Esophagus squamous epithelium (tissue), 5 donors: ENCODE measurements at regions not wholly inside any gene's neighbourhood (a gene's known extent, or its start where the extent isn't known, plus 50 kb on each side); places are given as distances from the start of the nearest gene placed in this dataset.
"Not testable (repeated sequence)": the region's sequence is repeated elsewhere in the genome, so short reads cannot be mapped to it uniquely, and the experiment has no call there.

Experiments
- DNase-seq: peaks from one replicate; lab custom pipeline; 2025; lab: John Stamatoyannopoulos, UW
- H3K27ac ChIP-seq, 4 donors: fragments of 200-600 bp; sonication (generic); one replicate each; pipeline ENCODE4 v1.5.1; 2016 to 2019; ENCODE audit warnings: mild to moderate bottlenecking in 1 of 4
- H3K27me3 ChIP-seq, 4 donors: fragments of 200-600 bp; sonication (generic); 1 replicate in 3 of 4; 2 replicates in 1 of 4; pipeline versions ENCODE4 v1.5.1 to v1.6.0; 2017 to 2021; ENCODE audit warnings: antibody characterized with exemption in 1 of 4
- H3K36me3 ChIP-seq, 3 donors: fragments of 200-600 bp; sonication (generic); one replicate each; pipeline ENCODE4 v1.5.1; 2016 to 2019
- H3K4me1 ChIP-seq, 3 donors: fragments of 200-600 bp; sonication (generic); one replicate each; pipeline ENCODE4 v1.5.1; 2017 to 2019
- H3K4me3 ChIP-seq, 4 donors: fragments of 200-600 bp; sonication (generic); 1 replicate in 3 of 4; 2 replicates in 1 of 4; pipeline ENCODE4 v1.5.1; 2016 to 2019; ENCODE audit warnings: mild to moderate bottlenecking in 2 of 4, moderate library complexity in 1 of 4
- H3K9me3 ChIP-seq, 3 donors: fragments of 200-600 bp; sonication (generic); one replicate each; pipeline ENCODE4 v1.5.1; 2016 to 2019
- CTCF ChIP-seq, 6 experiments: fragments of 450-650 bp in 4 of 6; fragments of 200-600 bp in 2 of 6; sonication (generic) in 2 of 6; IDR thresholded peaks; one replicate each; pipeline ENCODE4 v1.5.1; 2016 to 2019; ENCODE audit warnings: antibody characterized with exemption in 6 of 6, mild to moderate bottlenecking in 4 of 6, moderate library complexity in 4 of 6
- POLR2A ChIP-seq, 4 donors: fragments of 450-650 bp; IDR thresholded peaks; one replicate each; pipeline ENCODE4 v1.6.1; 2017; ENCODE audit warnings: antibody characterized with exemption in 4 of 4, mild to moderate bottlenecking in 4 of 4, moderate library complexity in 3 of 4
- WGBS, 2 donors: methylation state at CpG; one replicate each; pipeline ENCODE4 v1.1.5; 2018; 5-methylcytosine and 5-hydroxymethylcytosine counted together
- intact Hi-C: fragments of 100-400 bp; cut with DNase I; formaldehyde crosslinking; loops from one replicate; pipeline ENCODE4 v1.15.0; 2022
- donor health status: DM: yes; HTN: yes; CAD: no.

- H3K9me3 ChIP-seq, result no peaks in the 10 kb centered on the region
- no peaks in the 10 kb centered on the region for H3K27me3 ChIP-seq
- no peaks in the 10 kb centered on the region for H3K36me3 ChIP-seq
- no peak overlapping the region for H3K4me3 ChIP-seq
- intact Hi-C loops, result no loop called here
- no peak for TF ChIP-seq CTCF (IDR thresholded peaks at IDR 0.05)
- no peak overlapping the region for H3K27ac ChIP-seq
- WGBS, 2 donors, result 73 to 100% methylated on average over 1 to 4 of the region's 4 CpGs
- DNase-seq, result no peak
- H3K4me1 ChIP-seq, result no peaks in the 10 kb centered on the region
These were observed 166.4 kb upstream of the EPB41L3 start for GRCh38 chr18:5710235-5710634.

- no peak for TF ChIP-seq CTCF (IDR thresholded peaks at IDR 0.05)
- no peak for TF ChIP-seq POLR2A (IDR thresholded peaks at IDR 0.05)
- intact Hi-C loops, result no loop called here
- no peaks in the 10 kb centered on the region for H3K9me3 ChIP-seq
- no peak overlapping the region for H3K27ac ChIP-seq
- H3K4me3 ChIP-seq, result no peak overlapping the region
- no peaks in the 10 kb centered on the region for H3K36me3 ChIP-seq
- WGBS, 2 donors, result 70 to 80% methylated on average over 7 to 8 of the region's 8 CpGs
- no peak for DNase-seq
- H3K27me3 ChIP-seq, result no peaks in the 10 kb centered on the region
- H3K4me1 ChIP-seq, result no peaks in the 10 kb centered on the region
These were observed 165.8 kb upstream of the EPB41L3 start for GRCh38 chr18:5709476-5710095.

- H3K9me3 ChIP-seq, result no peaks in the 10 kb centered on the region
- intact Hi-C loops, result no loop called here
- no peak overlapping the region for H3K27ac ChIP-seq
- DNase-seq, result no peak
- H3K27me3 ChIP-seq, result no peaks in the 10 kb centered on the region
- TF ChIP-seq POLR2A (IDR thresholded peaks at IDR 0.05), result no peak
- TF ChIP-seq CTCF (IDR thresholded peaks at IDR 0.05), result no peak
- 24 to 43% methylated on average over 3 of the region's 3 CpGs for WGBS, 2 donors
- no peaks in the 10 kb centered on the region for H3K4me1 ChIP-seq
- H3K4me3 ChIP-seq, result no peak overlapping the region
- no peaks in the 10 kb centered on the region for H3K36me3 ChIP-seq
These were observed 163.8 kb upstream of the EPB41L3 start for GRCh38 chr18:5707586-5707985.

- TF ChIP-seq POLR2A (IDR thresholded peaks at IDR 0.05) (no peak), CTCF (IDR thresholded peaks at IDR 0.05) (no peak)
- Histone ChIP-seq H3K36me3 (no peaks in the 10 kb centered on the region), H3K27me3 (no peaks in the 10 kb centered on the region), H3K4me3 (no peak overlapping the region), H3K9me3 (no peaks in the 10 kb centered on the region), H3K27ac (no peak overlapping the region), H3K4me1 (no peaks in the 10 kb centered on the region)
- intact Hi-C loops, result no loop called here
- 89 to 92% methylated on average over 5 of the region's 5 CpGs for WGBS, 2 donors
- no peak for DNase-seq
These were observed 161.6 kb upstream of the EPB41L3 start for GRCh38 chr18:5705393-5705792.

- H3K27me3 ChIP-seq, result no peaks in the 10 kb centered on the region
- no peak overlapping the region for H3K27ac ChIP-seq
- 50 to 63% methylated on average over 3 of the region's 4 CpGs for WGBS, 2 donors
- TF ChIP-seq POLR2A (IDR thresholded peaks at IDR 0.05) (no peak), CTCF (IDR thresholded peaks at IDR 0.05) (no peak)
- intact Hi-C loops, result no loop called here
- H3K36me3 ChIP-seq, result no peaks in the 10 kb centered on the region
- H3K9me3 ChIP-seq, result no peaks in the 10 kb centered on the region
- DNase-seq, result no peak
- no peak overlapping the region for H3K4me3 ChIP-seq
- no peaks in the 10 kb centered on the region for H3K4me1 ChIP-seq
These were observed 161.1 kb upstream of the EPB41L3 start for GRCh38 chr18:5704847-5705246.

GRCh38 chr18:5702016-5702415 lies 158.2 kb upstream of the EPB41L3 start:
- H3K36me3 ChIP-seq, intact Hi-C loops, H3K27me3 ChIP-seq, H3K9me3 ChIP-seq, DNase-seq, H3K27ac ChIP-seq, H3K4me3 ChIP-seq, H3K4me1 ChIP-seq: not testable (repeated sequence)
- 93 to 94% methylated on average over 7 of the region's 7 CpGs for WGBS, 2 donors
